GM21526 (cell line): ENCODE measurements at regions not wholly inside any gene's neighbourhood (a gene's known extent, or its start where the extent isn't known, plus 50 kb on each side); places are given as distances from the start of the nearest gene placed in this dataset.
A peak's percentile ranks its signal among the peaks of the same experiment; 100 is the strongest.
"Not testable (repeated sequence)": the region's sequence is repeated elsewhere in the genome, so short reads cannot be mapped to it uniquely, and the experiment has no call there.

Source experiments
- ATAC-seq: cut with Tn5 transposase; IDR thresholded peaks from one replicate; pipeline ENCODE4 v1.9.1; 2021; ENCODE audit warnings: moderate library complexity; ENCODE audit not compliant: unreplicated experiment, low FRiP score

- no peak for ATAC-seq
Observed at GRCh38 chr4:141449927-141450326, 186.5 kb upstream of the IL15 start.

- no peak for ATAC-seq
Observed at GRCh38 chr4:141455651-141456050, 180.7 kb upstream of the IL15 start.

DNA sequence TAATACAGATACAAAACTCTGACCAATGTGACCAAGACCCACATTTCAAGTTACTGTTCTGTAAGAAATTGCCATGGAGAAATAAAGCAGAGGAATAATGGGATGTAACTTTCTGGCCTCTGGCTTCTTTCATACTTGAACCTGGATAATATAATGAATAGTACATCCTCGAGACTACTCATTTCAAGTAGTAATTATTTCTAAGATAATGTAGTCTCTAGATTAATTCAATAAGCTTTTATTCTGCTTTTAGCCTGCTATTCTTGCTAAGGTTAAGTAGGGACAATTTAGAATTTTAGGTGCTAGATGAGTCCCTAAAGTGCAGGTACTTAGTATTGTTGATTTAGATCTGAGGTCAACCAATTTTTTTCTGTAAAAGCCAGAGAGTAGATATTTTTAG is 178.7 kb upstream of the IL15 start:
- no peak for ATAC-seq

DNA sequence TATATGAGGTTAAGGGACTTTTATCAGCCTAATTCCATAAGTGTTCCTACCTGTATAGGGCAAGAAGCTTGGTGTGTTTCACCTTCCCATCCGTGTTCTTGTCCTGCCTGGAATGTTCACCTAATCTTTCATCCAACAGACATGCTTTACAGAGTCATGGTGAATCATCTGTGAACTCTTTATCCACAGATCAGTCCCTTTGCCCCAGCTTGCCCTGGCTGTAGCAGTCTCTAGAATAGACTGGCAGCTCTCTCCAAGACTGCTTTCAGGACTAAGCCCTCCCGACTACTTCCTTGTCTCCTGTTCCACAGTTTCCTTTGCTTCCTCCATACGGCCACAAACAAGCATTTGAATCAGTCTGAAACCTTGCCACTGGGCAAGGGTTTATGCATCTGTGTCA is 177.9 kb upstream of the IL15 start:
- ATAC-seq = no peak

DNA sequence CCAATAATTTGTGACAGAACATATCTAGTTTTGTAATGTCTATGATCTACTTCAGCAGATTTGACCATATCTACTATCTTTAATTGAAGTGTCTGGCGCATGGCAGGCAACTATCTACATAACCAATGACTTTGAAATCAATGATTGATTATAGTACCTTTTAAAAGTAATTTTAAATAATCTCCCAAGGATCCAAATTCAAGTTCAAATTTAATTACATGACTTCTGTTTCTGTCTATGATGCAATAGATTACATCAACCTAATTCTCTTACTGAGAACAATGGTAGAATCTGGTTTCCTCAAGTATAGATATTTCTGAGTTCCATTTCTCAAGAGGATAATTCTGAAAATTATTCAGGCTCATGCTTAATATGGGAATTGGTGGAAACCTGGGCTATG is 177.4 kb upstream of the IL15 start:
- no peak for ATAC-seq

- no peak for ATAC-seq
Observed at GRCh38 chr4:141462361-141462760, 174.0 kb upstream of the IL15 start.

DNA sequence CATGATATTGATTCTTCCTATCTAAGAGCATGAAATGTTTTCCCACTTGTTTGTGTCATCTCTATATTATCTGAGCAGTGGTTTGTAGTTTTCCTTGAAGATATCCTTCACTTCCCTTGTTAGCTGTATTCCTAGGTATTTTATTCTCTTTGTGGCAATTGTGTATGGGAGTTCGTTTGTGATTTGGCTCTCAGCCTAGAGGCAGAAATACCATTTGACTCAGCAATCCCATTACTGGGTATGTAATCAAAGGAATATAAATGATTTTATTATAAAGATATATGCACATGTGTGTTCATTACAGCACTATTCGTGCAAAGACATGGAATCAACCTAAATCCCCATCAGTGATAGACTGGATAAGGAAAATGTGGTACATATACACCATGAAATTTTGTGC is 172.7 kb upstream of the IL15 start:
- ATAC-seq = no peak

DNA sequence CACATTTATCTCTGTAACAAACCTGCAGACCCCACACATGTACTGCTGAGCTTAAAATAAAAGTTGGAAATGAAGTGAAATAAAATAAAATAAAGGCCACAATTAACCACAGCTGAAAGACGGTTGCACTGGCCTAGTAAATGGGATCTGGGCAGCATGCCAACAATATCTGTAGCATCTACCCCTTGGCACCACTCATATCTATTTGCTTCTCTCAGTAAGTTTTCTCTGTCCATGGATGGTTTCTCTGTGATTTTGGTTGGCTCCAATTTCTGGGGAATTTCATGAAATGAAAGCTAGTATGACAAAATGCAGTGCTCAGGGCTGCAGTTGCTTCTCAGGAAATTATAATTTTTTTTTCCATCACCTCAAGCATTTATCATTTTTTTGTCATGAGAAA is 172.0 kb upstream of the IL15 start:
- no peak for ATAC-seq

GRCh38 chr4:141465171-141465570 is 171.2 kb upstream of the IL15 start:
- no peak for ATAC-seq

DNA sequence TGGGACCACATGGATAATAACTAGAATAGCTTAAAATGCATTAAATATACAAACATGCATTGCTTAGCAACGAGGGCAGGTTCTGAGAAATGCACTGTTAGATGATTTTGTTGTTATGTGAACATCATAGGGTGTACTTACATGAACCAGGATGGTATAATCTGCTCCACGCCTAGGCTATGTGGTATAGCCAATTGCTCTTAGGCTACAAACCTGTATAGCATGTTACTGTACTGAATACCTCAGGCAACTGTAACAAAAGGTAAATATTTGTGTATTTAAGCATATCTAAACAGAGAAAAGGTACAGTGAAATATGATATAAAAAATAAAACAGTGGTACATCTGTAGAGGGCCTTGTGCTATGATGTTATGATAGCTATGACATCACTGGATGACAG is 169.2 kb upstream of the IL15 start:
- ATAC-seq = no peak

GRCh38 chr4:141469392-141469791 is 167.0 kb upstream of the IL15 start:
- ATAC-seq = no peak

DNA sequence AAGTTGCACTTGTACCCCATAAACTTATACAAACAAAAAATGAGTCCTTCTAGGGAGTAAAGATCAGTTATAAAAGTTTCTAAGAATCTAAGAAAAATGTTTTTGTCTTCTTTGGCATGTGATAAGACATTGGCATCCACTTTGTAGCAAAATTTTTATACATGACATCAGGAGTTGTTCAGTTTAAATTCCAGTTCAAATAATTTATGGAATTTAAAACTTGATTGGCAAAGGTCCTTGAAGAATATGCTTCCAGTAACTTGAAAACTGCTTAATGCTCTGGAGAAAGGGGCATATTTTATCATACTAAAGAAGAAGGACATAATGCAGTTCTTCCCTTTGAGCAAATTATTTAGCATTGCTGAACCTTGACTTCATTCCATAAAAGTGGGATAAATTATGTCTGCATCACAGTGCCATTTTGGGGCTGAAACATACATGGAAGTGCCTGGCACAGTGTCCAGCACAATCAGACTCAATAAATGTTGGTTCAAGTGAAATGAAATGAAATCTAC is 163.3 kb upstream of the IL15 start:
- no peak for ATAC-seq

- no peak for ATAC-seq
Observed at GRCh38 chr4:141473952-141474351, 162.4 kb upstream of the IL15 start.

DNA sequence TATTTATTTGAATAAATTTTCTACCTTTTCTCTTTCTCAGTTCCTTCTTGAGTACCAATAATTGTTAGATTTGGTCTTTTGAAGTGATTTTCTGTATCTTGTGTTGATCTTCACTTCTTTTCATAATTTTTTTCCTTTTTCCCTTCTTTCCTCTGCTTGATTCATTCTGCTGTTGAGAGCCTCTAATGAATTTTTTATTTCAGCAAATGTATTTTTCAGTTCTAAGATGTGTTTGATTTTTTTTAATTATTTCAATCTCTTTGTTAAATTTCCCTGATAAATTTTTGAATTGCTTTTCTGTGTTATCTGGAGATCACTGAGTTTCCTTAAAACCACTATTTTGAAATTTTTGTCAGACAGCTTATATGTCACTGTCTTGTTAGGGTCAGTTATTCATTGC is 155.4 kb upstream of the IL15 start:
- ATAC-seq = no peak

DNA sequence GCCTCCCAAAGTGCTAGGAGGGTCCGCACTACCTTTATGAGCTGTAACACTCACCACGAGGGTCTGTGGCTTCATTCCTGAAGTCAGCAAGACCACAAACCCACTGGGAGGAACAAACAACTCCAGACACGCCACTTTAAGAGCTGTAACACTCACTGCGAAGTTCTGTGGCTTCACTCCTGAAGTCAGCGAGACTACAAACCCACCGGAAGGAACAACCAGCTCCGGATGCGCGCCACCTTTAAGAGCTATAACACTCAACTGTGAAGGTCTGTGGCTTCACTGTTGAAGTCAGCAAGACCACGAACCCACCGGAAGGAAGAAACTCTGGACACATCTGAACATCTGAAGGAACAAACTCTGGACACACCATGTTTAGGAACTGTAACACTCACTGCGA is 152.1 kb upstream of the IL15 start:
- ATAC-seq = not testable (repeated sequence)

DNA sequence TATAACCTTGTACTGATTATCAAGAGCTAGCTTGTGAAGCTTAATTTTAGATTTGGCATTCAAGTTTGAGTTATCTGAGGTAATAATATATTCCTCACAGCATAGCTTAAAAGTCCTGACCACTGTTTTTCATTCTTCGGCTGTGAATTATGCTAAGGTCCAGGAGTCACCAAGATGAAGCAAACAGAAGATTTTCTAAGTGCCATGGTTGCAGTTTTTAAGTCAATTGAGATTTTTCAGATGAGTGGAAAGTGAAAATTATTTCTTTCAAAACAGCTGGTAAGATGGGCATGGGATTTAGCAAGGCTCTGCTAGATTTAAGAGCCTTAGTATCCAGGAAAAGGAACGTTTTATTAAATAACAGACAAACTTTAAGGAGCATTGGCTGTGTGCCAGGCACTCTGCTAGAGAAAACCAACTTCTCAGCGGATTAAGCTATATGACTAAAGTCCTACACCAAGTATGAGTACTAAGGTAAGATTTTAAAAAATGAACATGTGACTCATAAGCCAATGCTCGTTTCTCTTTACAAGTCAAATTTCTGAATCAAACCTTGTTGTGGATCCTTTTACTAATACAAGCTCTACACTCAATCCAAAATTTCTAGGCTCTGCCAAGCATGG is 149.9 kb upstream of the IL15 start:
- no peak for ATAC-seq

GRCh38 chr4:141497627-141498026 is 138.8 kb upstream of the IL15 start:
- peak; percentile 81 for ATAC-seq

- ATAC-seq = no peak
Observed at GRCh38 chr4:141499261-141499853, 137.0 kb upstream of the IL15 start.

GRCh38 chr4:141501395-141501794 is 135.0 kb upstream of the IL15 start:
- no peak for ATAC-seq

GRCh38 chr4:141501931-141502330 is 134.5 kb upstream of the IL15 start:
- no peak for ATAC-seq

DNA sequence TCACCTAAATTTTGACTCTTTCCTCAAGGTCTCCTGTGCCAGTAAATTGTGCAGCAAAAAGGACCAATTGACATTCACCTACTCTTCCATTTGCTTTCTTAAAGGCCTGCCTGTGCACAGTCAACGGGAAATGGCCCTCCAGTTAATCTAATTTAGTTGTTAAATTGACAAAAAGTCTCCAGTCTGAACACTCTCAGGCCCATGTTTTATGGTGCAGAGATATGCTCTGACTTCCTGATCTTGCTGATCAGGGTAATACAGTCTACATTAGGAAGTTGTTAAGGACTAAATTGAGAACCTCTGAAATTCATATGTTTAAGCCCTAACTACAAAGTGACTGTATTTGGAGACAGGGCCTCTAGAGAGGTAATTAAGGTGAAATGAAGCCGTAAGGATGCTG is 133.6 kb upstream of the IL15 start:
- no peak for ATAC-seq

DNA sequence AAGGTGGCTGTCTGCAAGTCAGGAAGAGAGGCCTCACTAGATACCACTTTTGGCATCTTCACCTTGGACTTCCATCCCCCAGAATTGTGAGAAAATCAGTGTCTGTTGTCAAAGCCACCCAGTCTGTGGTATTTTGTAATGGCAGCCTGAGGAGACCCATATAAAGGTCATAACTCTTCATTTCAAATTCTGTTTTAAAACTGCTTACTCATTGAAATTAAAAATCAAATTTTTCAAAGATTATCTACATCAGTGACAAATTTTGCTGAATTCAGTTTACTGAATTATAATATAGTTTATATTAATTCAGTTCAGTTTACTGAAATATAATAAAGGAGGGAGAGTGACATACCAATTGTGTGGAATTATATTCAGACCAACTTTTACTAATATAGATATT is 133.1 kb upstream of the IL15 start:
- ATAC-seq = no peak

DNA sequence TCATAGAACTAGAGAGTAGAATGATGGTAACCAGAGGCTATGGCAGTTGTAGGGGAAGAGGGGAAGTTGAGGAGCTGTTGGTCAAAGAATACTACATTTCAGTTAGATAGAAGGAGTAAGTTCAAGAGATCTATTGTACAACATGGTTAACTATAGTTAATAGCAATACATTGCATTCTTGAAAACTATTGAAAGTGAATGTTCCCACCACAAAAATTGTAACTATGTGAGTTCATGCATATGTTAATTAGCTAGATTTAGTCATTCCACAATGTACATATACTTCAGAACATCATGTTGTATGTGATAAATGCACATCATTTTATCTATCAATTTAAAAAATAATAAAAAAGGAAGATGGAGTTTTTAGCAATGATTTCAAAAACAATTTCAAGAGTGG is 125.3 kb upstream of the IL15 start:
- ATAC-seq = no peak
